ENCODE measurements at regions not wholly inside any gene's neighbourhood (a gene's known extent, or its start where the extent isn't known, plus 50 kb on each side); places are given as distances from the start of the nearest gene placed in this dataset.

- Histone ChIP-seq H3K9me1 (ENCODE audit: control insufficient read depth, insufficient read depth, low read length) (no peaks in the 10 kb centered on the region), H4K20me1 (replicated peaks; ENCODE audit: control insufficient read depth, insufficient read depth, low read length) (no peaks in the 10 kb centered on the region), H3K4me3 (no peak overlapping the region), H3K27ac (ENCODE audit: extremely low read depth, low read depth, low read length) (no peak overlapping the region), H3K9ac (ENCODE audit: insufficient read depth in 1 of 2, low read depth in 2 of 2, low read length in 2 of 2) (no peak overlapping the region), H3K9me3 (replicated peaks; ENCODE audit: control insufficient read depth, insufficient read depth, low read depth, low read length) (no peaks in the 10 kb centered on the region), H2AFZ (ENCODE audit: low read depth, low read length) (no peak overlapping the region), H3K36me3 (ENCODE audit: control insufficient read depth, insufficient read depth, low read length) (no peaks in the 10 kb centered on the region), H3K4me1 (replicated peaks in 1 of 2; ENCODE audit: control insufficient read depth in 2 of 2, insufficient read depth in 2 of 2, low read length in 2 of 2) (no peaks in the 10 kb centered on the region), H3K79me2 (ENCODE audit: control insufficient read depth, insufficient read depth, low read length) (no peaks in the 10 kb centered on the region), H3K27me3 (ENCODE audit: control insufficient read depth in 2 of 2, insufficient read depth in 2 of 2, low read length in 2 of 2) (no peaks in the 10 kb centered on the region), H3K4me2 (ENCODE audit: insufficient read depth, low read length) (no peak overlapping the region)
- BruUV-seq (replicated peaks) = no TSS peak
- FAIRE-seq (no peak), ATAC-seq (no peak), DNase-seq (ENCODE audit: extremely low read depth in 1 of 4, low spot score in 3 of 4) (no peak)
- TF ChIP-seq FOXJ3 (CRISPR knock-in tag; IDR thresholded peaks at IDR 0.05) (no peak), NCOA6 (IDR thresholded peaks at IDR 0.05) (no peak), HDAC3 (IDR thresholded peaks at IDR 0.05; ENCODE audit: borderline replicate concordance, partially characterized antibody) (no peak), SIN3A (IDR thresholded peaks at IDR 0.05; ENCODE audit: borderline replicate concordance in 2 of 2, control insufficient read depth in 1 of 2, low read depth in 2 of 2, low read length in 2 of 2) (no peak), TSC22D4 (tag; IDR thresholded peaks at IDR 0.05) (no peak), HMGN3 (IDR thresholded peaks at IDR 0.05; ENCODE audit: borderline replicate concordance, extremely low read depth, insufficient read length, low read depth, low read length) (no peak), ZNF184 (CRISPR knock-in tag; IDR thresholded peaks at IDR 0.05) (no peak), SNRNP70 (optimal IDR thresholded peaks at IDR 0.05; ENCODE audit: low read depth, low read length) (no peak), NFRKB (IDR thresholded peaks at IDR 0.05; ENCODE audit: low read depth) (no peak), ZBTB1 (CRISPR knock-in tag; IDR thresholded peaks at IDR 0.05; ENCODE audit: borderline replicate concordance, low read depth) (no peak), ZNF408 (CRISPR knock-in tag; IDR thresholded peaks at IDR 0.05; ENCODE audit: low read depth) (no peak)
- TF ChIP-seq, protein P1, sequence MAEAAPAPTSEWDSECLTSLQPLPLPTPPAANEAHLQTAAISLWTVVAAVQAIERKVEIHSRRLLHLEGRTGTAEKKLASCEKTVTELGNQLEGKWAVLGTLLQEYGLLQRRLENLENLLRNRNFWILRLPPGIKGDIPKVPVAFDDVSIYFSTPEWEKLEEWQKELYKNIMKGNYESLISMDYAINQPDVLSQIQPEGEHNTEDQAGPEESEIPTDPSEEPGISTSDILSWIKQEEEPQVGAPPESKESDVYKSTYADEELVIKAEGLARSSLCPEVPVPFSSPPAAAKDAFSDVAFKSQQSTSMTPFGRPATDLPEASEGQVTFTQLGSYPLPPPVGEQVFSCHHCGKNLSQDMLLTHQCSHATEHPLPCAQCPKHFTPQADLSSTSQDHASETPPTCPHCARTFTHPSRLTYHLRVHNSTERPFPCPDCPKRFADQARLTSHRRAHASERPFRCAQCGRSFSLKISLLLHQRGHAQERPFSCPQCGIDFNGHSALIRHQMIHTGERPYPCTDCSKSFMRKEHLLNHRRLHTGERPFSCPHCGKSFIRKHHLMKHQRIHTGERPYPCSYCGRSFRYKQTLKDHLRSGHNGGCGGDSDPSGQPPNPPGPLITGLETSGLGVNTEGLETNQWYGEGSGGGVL (CRISPR knock-in tag; IDR thresholded peaks at IDR 0.05) = no peak
- TF ChIP-seq, protein P2, sequence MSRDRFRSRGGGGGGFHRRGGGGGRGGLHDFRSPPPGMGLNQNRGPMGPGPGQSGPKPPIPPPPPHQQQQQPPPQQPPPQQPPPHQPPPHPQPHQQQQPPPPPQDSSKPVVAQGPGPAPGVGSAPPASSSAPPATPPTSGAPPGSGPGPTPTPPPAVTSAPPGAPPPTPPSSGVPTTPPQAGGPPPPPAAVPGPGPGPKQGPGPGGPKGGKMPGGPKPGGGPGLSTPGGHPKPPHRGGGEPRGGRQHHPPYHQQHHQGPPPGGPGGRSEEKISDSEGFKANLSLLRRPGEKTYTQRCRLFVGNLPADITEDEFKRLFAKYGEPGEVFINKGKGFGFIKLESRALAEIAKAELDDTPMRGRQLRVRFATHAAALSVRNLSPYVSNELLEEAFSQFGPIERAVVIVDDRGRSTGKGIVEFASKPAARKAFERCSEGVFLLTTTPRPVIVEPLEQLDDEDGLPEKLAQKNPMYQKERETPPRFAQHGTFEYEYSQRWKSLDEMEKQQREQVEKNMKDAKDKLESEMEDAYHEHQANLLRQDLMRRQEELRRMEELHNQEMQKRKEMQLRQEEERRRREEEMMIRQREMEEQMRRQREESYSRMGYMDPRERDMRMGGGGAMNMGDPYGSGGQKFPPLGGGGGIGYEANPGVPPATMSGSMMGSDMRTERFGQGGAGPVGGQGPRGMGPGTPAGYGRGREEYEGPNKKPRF (IDR thresholded peaks at IDR 0.05; ENCODE audit: low read depth, low read length) = no peak
- WGBS (ENCODE audit: insufficient coverage, low coverage, missing lambda C conversion rate) = 0% methylated on average over 3 of the region's 3 CpGs
- intact Hi-C loops (cut with micrococcal nuclease) = no loop called here
- in situ Hi-C loops (cut with MboI) = no loop called here
- ChIA-PET CTCF (ENCODE audit: low intra/inter-chr PET ratio) (interaction anchor here (0.7 kb wide), 1 partner anchor 1320 kb away, joined by 3 read pairs; no protein-coding TSS in a partner anchor), POLR2A (no interaction called here)
Measured at GRCh38 chr20:9911519-9911918, 72.6 kb upstream of the PAK5 start.
